Keratinocyte (primary cell): ENCODE measurements at regions not wholly inside any gene's neighbourhood (a gene's known extent, or its start where the extent isn't known, plus 50 kb on each side); places are given as distances from the start of the nearest gene placed in this dataset.

Source experiments
- DNase-seq: peaks from one replicate; pipeline ENCODE4 v3.0.0-alpha.2; 2011; ENCODE audit warnings: low read depth, missing footprints, low spot score
- FAIRE-seq: peaks from 2 replicates; lab custom pipeline; 2011; peaks lifted over from hg19 to GRCh38; lab: Jason Lieb, UNC
- H2AFZ ChIP-seq: 2 replicates; pipeline ENCODE4 v1.6.0; 2012; ENCODE audit warnings: low read length, control low read depth, inconsistent platforms; ENCODE audit not compliant: control insufficient read depth
- H3K27ac ChIP-seq: 2 replicates; pipeline ENCODE4 v1.5.1; 2011; ENCODE audit warnings: low read length; ENCODE audit not compliant: control insufficient read depth, insufficient read depth
- H3K27me3 ChIP-seq: 3 replicates; pipeline ENCODE4 v1.6.0; 2011; ENCODE audit warnings: low read length; ENCODE audit not compliant: control insufficient read depth, insufficient read depth; ENCODE audit errors: extremely low read depth
- H3K36me3 ChIP-seq, 2 experiments: 2 replicates in 1 of 2; 3 replicates in 1 of 2; pipeline ENCODE4 v1.5.1; 2011; ENCODE audit warnings: low read length in 2 of 2, mild to moderate bottlenecking in 1 of 2; ENCODE audit not compliant: control insufficient read depth in 2 of 2, insufficient read depth in 2 of 2; ENCODE audit errors: extremely low read depth in 1 of 2
- H3K4me1 ChIP-seq: 3 replicates; pipeline ENCODE4 v1.5.1; 2011; ENCODE audit warnings: low read length; ENCODE audit not compliant: control insufficient read depth, insufficient read depth; ENCODE audit errors: extremely low read depth
- H3K4me2 ChIP-seq: 3 replicates; pipeline ENCODE4 v1.6.0; 2011; ENCODE audit warnings: low read depth, low read length; ENCODE audit not compliant: control insufficient read depth, insufficient read depth; ENCODE audit errors: extremely low read depth
- H3K4me3 ChIP-seq, 3 experiments: fragments of 200-600 bp in 1 of 3; sonication (generic) in 1 of 3; 2 replicates in 2 of 3; 3 replicates in 1 of 3; pipeline ENCODE4 v1.5.1; 2011 to 2016; ENCODE audit warnings: low read length in 3 of 3, mild to moderate bottlenecking in 3 of 3, control low read depth in 2 of 3, inconsistent platforms in 1 of 3, low read depth in 1 of 3, mixed read lengths in 1 of 3, mixed run types in 1 of 3, moderate library complexity in 1 of 3; ENCODE audit not compliant: control insufficient read depth in 2 of 3, insufficient read depth in 2 of 3; ENCODE audit errors: extremely low read depth in 1 of 3
- H3K79me2 ChIP-seq: 2 replicates; pipeline ENCODE4 v1.6.0; 2012; ENCODE audit warnings: low read length; ENCODE audit not compliant: control insufficient read depth, insufficient read depth
- H3K9ac ChIP-seq: 3 replicates; pipeline ENCODE4 v1.6.0; 2011; ENCODE audit warnings: low read length; ENCODE audit not compliant: control insufficient read depth, insufficient read depth; ENCODE audit errors: extremely low read depth
- H3K9me1 ChIP-seq: 3 replicates; pipeline ENCODE4 v1.6.0; 2011; ENCODE audit warnings: low read length; ENCODE audit not compliant: control insufficient read depth, insufficient read depth; ENCODE audit errors: extremely low read depth
- H3K9me3 ChIP-seq: 2 replicates; pipeline ENCODE4 v1.5.1; 2012; ENCODE audit warnings: low read depth, low read length; ENCODE audit not compliant: control insufficient read depth
- H4K20me1 ChIP-seq: 3 replicates; pipeline ENCODE4 v1.6.0; 2011; ENCODE audit warnings: low read length; ENCODE audit not compliant: control insufficient read depth, insufficient read depth; ENCODE audit errors: extremely low read depth
- EZH2 ChIP-seq: IDR thresholded peaks from one replicate; pipeline ENCODE4 v1.6.1; 2012; ENCODE audit warnings: inconsistent platforms, mild to moderate bottlenecking, low read length, moderate library complexity
- dilution Hi-C: fragments of 300-500 bp; cut with MboI; formaldehyde crosslinking; loops from one replicate; pipeline ENCODE4 v1.7.0; 2020; ENCODE audit warnings: low sequenced_read_pairs; ENCODE audit not compliant: extremely low pct_ligation_motif_present
- small RNA-seq, 3 experiments: library from RNA; depleted of rRNA; stranded (forward); fragments of <200 nt; gene quantifications; one replicate each; pipeline ENCODE3, GENCODE V24; 2012; ENCODE audit warnings: low read depth in 3 of 3, low replicate concordance in 1 of 3; ENCODE audit not compliant: insufficient read length in 3 of 3
- TF ChIP-seq, protein P1 (sequence below), 3 experiments: IDR thresholded peaks in 1 of 3; conservative IDR thresholded peaks in 1 of 3; optimal IDR thresholded peaks in 1 of 3; 2 replicates in 2 of 3; 3 replicates in 1 of 3; pipeline versions ENCODE3 to v1.5.1; 2011; ENCODE audit warnings: low read length in 3 of 3, mild to moderate bottlenecking in 3 of 3, moderate library complexity in 2 of 3, control low read depth in 1 of 3, inconsistent platforms in 1 of 3; ENCODE audit not compliant: insufficient read depth in 2 of 3; ENCODE audit errors: extremely low read depth in 1 of 3

DNA sequence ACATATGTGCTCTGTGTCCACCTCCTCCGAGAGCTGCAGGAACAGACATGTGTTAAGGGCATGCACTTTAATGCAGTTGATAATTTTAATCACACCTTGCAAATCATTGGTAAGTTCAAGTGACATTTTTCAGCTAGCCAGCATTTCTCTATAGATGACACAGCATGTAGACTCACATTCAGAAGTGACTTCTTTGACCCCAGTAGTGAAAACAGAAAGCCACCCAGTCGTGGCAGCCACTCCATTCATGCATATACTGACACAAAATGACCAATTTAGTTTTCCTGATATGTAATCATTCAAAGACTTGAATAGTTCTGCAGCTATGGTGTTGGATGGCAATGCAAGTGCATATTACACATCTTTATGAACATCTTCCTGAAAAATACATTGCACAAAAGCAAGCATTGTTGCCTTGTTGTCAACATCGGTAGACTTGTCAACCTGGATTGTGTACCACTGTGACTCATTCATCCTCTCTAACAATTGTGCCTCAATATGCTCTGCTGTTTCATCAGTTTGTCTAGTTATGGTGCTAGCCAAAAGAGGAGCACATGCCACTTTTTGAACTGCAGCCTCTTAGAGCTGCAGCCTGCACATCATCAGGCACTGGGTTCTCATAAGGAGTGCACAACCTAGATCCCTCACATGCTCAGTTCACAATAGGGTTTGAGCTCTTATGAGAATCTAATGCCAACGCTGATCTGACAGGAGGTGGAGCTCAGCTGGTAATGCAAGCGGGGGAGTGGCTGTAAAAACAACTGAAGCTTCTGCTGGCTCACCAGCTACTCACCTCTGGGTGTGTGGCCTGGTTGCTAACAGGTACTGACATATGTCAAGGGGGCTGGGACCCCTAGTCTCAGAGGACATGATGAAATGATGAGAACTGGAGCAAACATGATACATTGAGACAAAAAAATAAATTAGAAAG, 622.0 kb downstream of the PYDC2 start:
- Histone ChIP-seq H3K9me1 (no peaks in the 10 kb centered on the region), H2AFZ (no peak overlapping the region), H3K4me2 (no peak overlapping the region), H4K20me1 (no peaks in the 10 kb centered on the region), H3K36me3 (no peaks in the 10 kb centered on the region), H3K9ac (no peak overlapping the region), H3K27me3 (no peaks in the 10 kb centered on the region), H3K4me1 (no peaks in the 10 kb centered on the region), H3K27ac (no peak overlapping the region), H3K9me3 (no peaks in the 10 kb centered on the region), H3K4me3 (no peak overlapping the region), H3K79me2 (no peaks in the 10 kb centered on the region)
- FAIRE-seq (no peak), DNase-seq (no peak)
- dilution Hi-C loops = no loop called here
- no peak for TF ChIP-seq EZH2
- TF ChIP-seq, protein P1, sequence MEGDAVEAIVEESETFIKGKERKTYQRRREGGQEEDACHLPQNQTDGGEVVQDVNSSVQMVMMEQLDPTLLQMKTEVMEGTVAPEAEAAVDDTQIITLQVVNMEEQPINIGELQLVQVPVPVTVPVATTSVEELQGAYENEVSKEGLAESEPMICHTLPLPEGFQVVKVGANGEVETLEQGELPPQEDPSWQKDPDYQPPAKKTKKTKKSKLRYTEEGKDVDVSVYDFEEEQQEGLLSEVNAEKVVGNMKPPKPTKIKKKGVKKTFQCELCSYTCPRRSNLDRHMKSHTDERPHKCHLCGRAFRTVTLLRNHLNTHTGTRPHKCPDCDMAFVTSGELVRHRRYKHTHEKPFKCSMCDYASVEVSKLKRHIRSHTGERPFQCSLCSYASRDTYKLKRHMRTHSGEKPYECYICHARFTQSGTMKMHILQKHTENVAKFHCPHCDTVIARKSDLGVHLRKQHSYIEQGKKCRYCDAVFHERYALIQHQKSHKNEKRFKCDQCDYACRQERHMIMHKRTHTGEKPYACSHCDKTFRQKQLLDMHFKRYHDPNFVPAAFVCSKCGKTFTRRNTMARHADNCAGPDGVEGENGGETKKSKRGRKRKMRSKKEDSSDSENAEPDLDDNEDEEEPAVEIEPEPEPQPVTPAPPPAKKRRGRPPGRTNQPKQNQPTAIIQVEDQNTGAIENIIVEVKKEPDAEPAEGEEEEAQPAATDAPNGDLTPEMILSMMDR (optimal IDR thresholded peaks at IDR 0.05 in 1 of 3, IDR thresholded peaks at IDR 0.05 in 1 of 3, conservative IDR thresholded peaks at IDR 0.05 in 1 of 3; ENCODE audit: extremely low read depth in 1 of 3, insufficient read depth in 2 of 3, low read length in 3 of 3) = no peak

Small RNA genes lying in the stretch of these regions (small RNA-seq; reads per million reads assigned to genes)
- gene RF00019 = 0 reads per million in 3 experiments
